Cardiac muscle cell (in vitro differentiated cells and primary cell): ENCODE measurements at regions not wholly inside any gene's neighbourhood (a gene's known extent, or its start where the extent isn't known, plus 50 kb on each side); places are given as distances from the start of the nearest gene placed in this dataset.

Source experiments
- DNase-seq, 2 donors: peaks; one replicate each; pipeline versions ENCODE4 v3.0.0 to v3.0.0-alpha.2; 2010 to 2017; ENCODE audit warnings: low read depth in 1 of 2, low spot score in 1 of 2
- H3K27ac ChIP-seq: fragments of 200-600 bp; sonication (generic); 2 replicates; pipeline ENCODE4 v1.5.1; 2016
- H3K27me3 ChIP-seq: fragments of 200-600 bp; sonication (generic); 2 replicates; pipeline ENCODE4 v1.6.0; 2016; ENCODE audit warnings: control low read depth
- H3K36me3 ChIP-seq: fragments of 200-600 bp; sonication (generic); 2 replicates; pipeline ENCODE4 v1.5.1; 2016; ENCODE audit warnings: control low read depth
- H3K4me1 ChIP-seq: fragments of 200-600 bp; sonication (generic); 2 replicates; pipeline ENCODE4 v1.8.1; 2017; ENCODE audit warnings: low read depth, mild to moderate bottlenecking, mixed run types
- H3K4me3 ChIP-seq: fragments of 200-600 bp; sonication (generic); 2 replicates; pipeline ENCODE4 v1.5.1; 2016; ENCODE audit warnings: mild to moderate bottlenecking
- H3K9me3 ChIP-seq: fragments of 200-600 bp; sonication (generic); 2 replicates; pipeline ENCODE4 v1.5.1; 2017; ENCODE audit warnings: low read depth, mild to moderate bottlenecking, control low read depth
- TF ChIP-seq, protein P1 (sequence below): IDR thresholded peaks from 2 replicates; pipeline ENCODE4 v1.5.1; 2012; ENCODE audit warnings: low read depth, mild to moderate bottlenecking, low read length

DNA sequence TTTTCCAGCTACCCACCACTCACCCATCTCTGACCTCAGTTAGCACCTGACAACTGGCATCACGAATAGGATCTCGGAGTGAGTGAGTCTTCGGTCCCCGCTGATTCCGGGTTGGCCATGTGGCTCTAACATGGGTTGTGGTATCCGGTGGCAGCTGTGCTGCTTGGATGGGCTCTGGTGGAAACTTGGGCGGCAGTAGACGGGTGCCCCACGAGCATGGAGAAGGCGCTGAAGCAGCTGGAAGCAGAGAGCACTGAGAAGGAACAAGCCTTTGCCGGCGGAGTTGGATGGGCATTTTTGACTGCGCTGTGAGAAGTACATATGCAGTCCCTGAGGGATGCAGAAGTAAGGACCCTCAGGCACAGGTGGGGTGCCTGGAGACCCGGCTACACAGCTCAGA, 1044.0 kb upstream of the ADGRL4 start:
- Histone ChIP-seq H3K27ac (no peak overlapping the region), H3K27me3 (no peaks in the 10 kb centered on the region), H3K4me3 (no peak overlapping the region), H3K4me1 (no peaks in the 10 kb centered on the region), H3K9me3 (no peaks in the 10 kb centered on the region), H3K36me3 (no peaks in the 10 kb centered on the region)
- TF ChIP-seq, protein P1, sequence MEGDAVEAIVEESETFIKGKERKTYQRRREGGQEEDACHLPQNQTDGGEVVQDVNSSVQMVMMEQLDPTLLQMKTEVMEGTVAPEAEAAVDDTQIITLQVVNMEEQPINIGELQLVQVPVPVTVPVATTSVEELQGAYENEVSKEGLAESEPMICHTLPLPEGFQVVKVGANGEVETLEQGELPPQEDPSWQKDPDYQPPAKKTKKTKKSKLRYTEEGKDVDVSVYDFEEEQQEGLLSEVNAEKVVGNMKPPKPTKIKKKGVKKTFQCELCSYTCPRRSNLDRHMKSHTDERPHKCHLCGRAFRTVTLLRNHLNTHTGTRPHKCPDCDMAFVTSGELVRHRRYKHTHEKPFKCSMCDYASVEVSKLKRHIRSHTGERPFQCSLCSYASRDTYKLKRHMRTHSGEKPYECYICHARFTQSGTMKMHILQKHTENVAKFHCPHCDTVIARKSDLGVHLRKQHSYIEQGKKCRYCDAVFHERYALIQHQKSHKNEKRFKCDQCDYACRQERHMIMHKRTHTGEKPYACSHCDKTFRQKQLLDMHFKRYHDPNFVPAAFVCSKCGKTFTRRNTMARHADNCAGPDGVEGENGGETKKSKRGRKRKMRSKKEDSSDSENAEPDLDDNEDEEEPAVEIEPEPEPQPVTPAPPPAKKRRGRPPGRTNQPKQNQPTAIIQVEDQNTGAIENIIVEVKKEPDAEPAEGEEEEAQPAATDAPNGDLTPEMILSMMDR: no peak
- no peak for DNase-seq

DNA sequence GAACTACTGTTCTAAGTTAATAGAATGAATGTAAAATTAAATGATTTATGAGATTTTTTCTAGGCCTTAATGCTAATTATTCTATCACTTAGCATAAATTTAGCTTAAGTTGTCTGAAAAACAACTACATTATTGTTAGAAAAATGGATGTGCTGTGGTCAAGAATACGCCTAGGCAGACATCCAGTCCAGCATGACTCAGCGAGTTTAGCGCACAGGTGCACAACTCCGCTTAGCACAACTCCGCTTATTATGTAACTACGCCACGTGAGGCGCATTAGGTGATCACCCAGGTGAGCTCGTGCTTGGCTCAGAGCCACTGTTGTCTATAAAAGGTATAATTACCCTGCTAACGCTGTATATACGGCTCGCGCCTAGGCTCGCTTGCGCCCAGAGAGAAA, 1043.6 kb upstream of the ADGRL4 start:
- no peak for DNase-seq
- H3K4me1 ChIP-seq: no peaks in the 10 kb centered on the region
- no peak overlapping the region for H3K27ac ChIP-seq
- no peak overlapping the region for H3K4me3 ChIP-seq
- H3K9me3 ChIP-seq: no peaks in the 10 kb centered on the region
- no peaks in the 10 kb centered on the region for H3K27me3 ChIP-seq
- TF ChIP-seq, protein P1: no peak
- H3K36me3 ChIP-seq: no peaks in the 10 kb centered on the region

DNA sequence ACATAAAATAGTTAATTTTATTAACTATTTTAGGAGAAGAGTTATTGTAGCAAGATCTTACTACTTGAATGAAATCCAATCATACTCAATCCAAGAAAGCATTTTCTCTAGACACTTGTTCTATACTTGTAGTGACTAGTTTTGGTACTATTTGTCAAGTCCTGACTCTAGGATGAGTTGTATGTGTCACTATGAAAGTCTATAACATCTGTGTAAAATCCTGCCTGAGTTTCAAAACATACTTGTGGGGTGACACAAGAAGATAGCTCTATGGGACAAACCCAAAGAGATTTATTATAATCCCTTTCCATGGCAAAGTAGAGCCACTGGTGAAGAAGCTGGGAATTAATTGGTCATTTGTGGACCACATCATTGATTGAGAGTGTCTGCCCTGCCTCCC, 1042.2 kb upstream of the ADGRL4 start:
- TF ChIP-seq, protein P1: no peak
- Histone ChIP-seq H3K27ac (no peak overlapping the region), H3K36me3 (no peaks in the 10 kb centered on the region), H3K9me3 (no peaks in the 10 kb centered on the region), H3K4me3 (no peak overlapping the region), H3K4me1 (no peaks in the 10 kb centered on the region), H3K27me3 (no peaks in the 10 kb centered on the region)
- DNase-seq: no peak

DNA sequence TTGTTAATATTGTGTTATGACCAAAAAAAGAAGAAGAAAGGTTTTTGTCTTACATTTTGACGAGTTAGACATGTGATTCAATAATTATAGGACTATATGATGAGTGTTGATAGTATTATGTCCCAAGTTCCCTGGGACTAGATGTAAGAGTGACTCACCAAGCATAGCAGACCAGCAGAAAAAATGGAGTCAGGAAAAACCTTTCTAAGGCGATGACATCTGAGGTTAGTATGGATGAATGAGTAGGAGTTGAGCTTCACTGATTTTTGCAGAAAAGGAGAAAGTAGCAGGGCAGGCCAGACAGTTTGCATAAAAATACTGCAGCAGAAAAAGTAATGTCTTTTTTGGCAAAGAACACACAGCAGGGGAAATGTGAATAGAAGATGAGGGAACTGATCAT, 1041.3 kb upstream of the ADGRL4 start:
- Histone ChIP-seq H3K27ac (no peak overlapping the region), H3K4me3 (no peak overlapping the region), H3K4me1 (no peaks in the 10 kb centered on the region), H3K9me3 (no peaks in the 10 kb centered on the region), H3K27me3 (no peaks in the 10 kb centered on the region), H3K36me3 (no peaks in the 10 kb centered on the region)
- TF ChIP-seq, protein P1: no peak
- DNase-seq: peak in 1 of 2 donors; percentile 68

DNA sequence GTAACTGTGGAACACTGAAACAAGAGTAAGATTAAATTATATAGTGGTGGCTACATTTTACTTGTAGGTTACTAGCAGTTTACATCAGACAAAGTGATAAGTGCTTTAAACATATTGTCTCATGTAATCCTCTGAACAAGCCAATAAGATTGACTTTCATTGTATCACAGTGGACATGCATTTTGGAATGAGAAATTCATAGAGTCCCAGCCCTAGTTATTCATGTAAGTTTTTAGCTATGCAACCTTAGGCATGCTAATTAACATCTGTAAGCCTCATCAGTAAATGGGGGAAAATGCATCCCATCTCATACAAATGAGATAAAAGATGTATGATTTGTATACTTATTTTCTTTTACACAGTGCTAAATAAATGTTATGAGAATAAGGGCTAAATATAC, 1038.1 kb upstream of the ADGRL4 start:
- Histone ChIP-seq H3K27ac (no peak overlapping the region), H3K4me1 (no peaks in the 10 kb centered on the region), H3K4me3 (no peak overlapping the region), H3K27me3 (no peaks in the 10 kb centered on the region), H3K36me3 (no peaks in the 10 kb centered on the region), H3K9me3 (no peaks in the 10 kb centered on the region)
- TF ChIP-seq, protein P1: no peak
- DNase-seq: no peak
